T-cell (primary cell): ENCODE measurements at regions not wholly inside any gene's neighbourhood (a gene's known extent, or its start where the extent isn't known, plus 50 kb on each side); places are given as distances from the start of the nearest gene placed in this dataset.

Experiments used
- ATAC-seq, 4 experiments: fragments of 200-7000 bp in 3 of 4; fragments of 150-1000 bp in 1 of 4; cut with Tn5 transposase; replicated peaks in 1 of 4; 1 replicate in 3 of 4; 2 replicates in 1 of 4; pipeline ENCODE4 v1.10.0; 2021; ENCODE audit warnings: moderate library complexity in 3 of 4, mild to moderate bottlenecking in 2 of 4, moderate number of reproducible peaks in 1 of 4
- CTCF ChIA-PET, 2 donors: fragments of 300-600 bp; sonication (Branson Sonifier 250); formaldehyde crosslinking; loops; one replicate each; lab custom pipeline; 2022; ENCODE audit warnings: antibody characterized with exemption in 2 of 2; lab: Charles Lee
- POLR2A ChIA-PET, 2 donors: fragments of 300-600 bp; sonication (Branson Sonifier 250); formaldehyde crosslinking; loops; one replicate each; lab custom pipeline; 2022; ENCODE audit warnings: antibody characterized with exemption in 2 of 2; lab: Charles Lee
- DNase-seq, 35 experiments: peaks; one replicate each; pipeline versions ENCODE4 v3.0.0 to v3.0.0-alpha.2; 2013 to 2023
- H3K27ac ChIP-seq: one replicate; pipeline ENCODE4 v1.5.1; 2013; ENCODE audit warnings: low read length
- H3K27me3 ChIP-seq, 2 experiments: replicated peaks in 1 of 2; 1 replicate in 1 of 2; 2 replicates in 1 of 2; pipeline versions ENCODE4 v1.6.1 to v1.7.0; 2013; ENCODE audit warnings: low read length in 1 of 2, mixed read lengths in 1 of 2; ENCODE audit not compliant: control insufficient read depth in 2 of 2, insufficient read depth in 2 of 2; ENCODE audit errors: extremely low read depth in 1 of 2
- H3K36me3 ChIP-seq, 2 donors: 1 replicate in 1 of 2; 2 replicates in 1 of 2; pipeline versions ENCODE4 v1.6.1 to v1.7.0; 2013; ENCODE audit warnings: low read length in 1 of 2; ENCODE audit not compliant: control insufficient read depth in 2 of 2, insufficient read depth in 1 of 2; ENCODE audit errors: extremely low read depth in 1 of 2
- H3K4me1 ChIP-seq, 2 experiments: 1 replicate in 1 of 2; 2 replicates in 1 of 2; pipeline versions ENCODE4 v1.6.1 to v1.7.0; 2013; ENCODE audit warnings: low read length in 2 of 2, mixed read lengths in 1 of 2; ENCODE audit not compliant: insufficient read depth in 2 of 2, control insufficient read depth in 1 of 2; ENCODE audit errors: extremely low read depth in 1 of 2
- H3K4me3 ChIP-seq, 2 donors: 1 replicate in 1 of 2; 2 replicates in 1 of 2; pipeline versions ENCODE4 v1.5.1 to v1.7.0; 2013; ENCODE audit warnings: mild to moderate bottlenecking in 2 of 2, low read length in 1 of 2, moderate library complexity in 1 of 2; ENCODE audit not compliant: control insufficient read depth in 1 of 2; ENCODE audit errors: extremely low read depth in 1 of 2
- H3K9me3 ChIP-seq: 2 replicates; pipeline ENCODE4 v1.7.0; 2013
- H3K27ac Mint-ChIP-seq, 2 donors: one replicate each; pipeline ENCODE4 v1.8.0; 2020 to 2021; ENCODE audit warnings: mild to moderate bottlenecking in 2 of 2, mixed read lengths in 2 of 2
- H3K27me3 Mint-ChIP-seq, 2 donors: one replicate each; pipeline ENCODE4 v1.8.0; 2021 to 2022; ENCODE audit warnings: mixed read lengths in 2 of 2
- H3K36me3 Mint-ChIP-seq: one replicate; pipeline ENCODE4 v1.8.0; 2021; ENCODE audit warnings: mixed read lengths
- H3K4me1 Mint-ChIP-seq, 3 donors: one replicate each; pipeline ENCODE4 v1.8.0; 2020 to 2022; ENCODE audit warnings: mixed read lengths in 3 of 3, mild to moderate bottlenecking in 1 of 3
- H3K4me3 Mint-ChIP-seq, 3 donors: one replicate each; pipeline ENCODE4 v1.8.0; 2020 to 2022; ENCODE audit warnings: mild to moderate bottlenecking in 3 of 3, mixed read lengths in 3 of 3, moderate library complexity in 3 of 3
- H3K9me3 Mint-ChIP-seq, 3 donors: one replicate each; pipeline ENCODE4 v1.8.0; 2020 to 2022; ENCODE audit warnings: mixed read lengths in 3 of 3
- WGBS: methylation state at CpG from one replicate; pipeline ENCODE4 v1.1.5; 2013; ENCODE audit warnings: missing lambda C conversion rate; ENCODE audit not compliant: insufficient coverage; 5-methylcytosine and 5-hydroxymethylcytosine counted together

DNA sequence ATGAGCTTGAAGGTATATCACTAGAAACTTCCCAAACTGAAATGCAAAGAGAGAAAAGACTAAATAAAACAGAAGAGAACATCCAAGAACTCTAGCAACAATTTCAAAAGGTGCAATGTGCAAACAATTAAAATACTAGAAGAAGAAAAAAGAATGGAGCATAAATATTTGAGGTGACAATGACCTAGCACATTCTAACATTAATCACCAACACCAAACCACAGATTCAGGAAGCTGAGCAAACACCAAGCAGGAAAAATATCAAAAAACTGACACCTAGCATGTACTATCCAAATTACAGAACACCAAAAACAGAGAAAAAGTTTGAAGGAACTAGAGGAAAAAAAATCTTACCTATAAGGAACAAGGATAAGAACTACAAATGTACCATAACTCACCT is 460.8 kb downstream of the IRS1 start:
- H3K9me3 ChIP-seq: no peaks in the 10 kb centered on the region
- peaks cover 0 to 6% of the 10 kb centered on the region in 2 experiments for H3K27me3 ChIP-seq
- no peak overlapping the region for H3K27ac ChIP-seq
- DNase-seq (no peak), ATAC-seq (no peak)
- H3K36me3 ChIP-seq: no peaks in the 10 kb centered on the region
- ChIA-PET POLR2A (interaction anchor here in 1 of 2 donors (0.6 kb wide), 2 partner anchors 267 to 741 kb away, joined by 3 read pairs; no protein-coding TSS in a partner anchor), CTCF (interaction anchor here in 1 of 2 donors (0.5 kb wide), 1 partner anchor 1333 kb away, joined by 6 read pairs; no protein-coding TSS in a partner anchor)
- Mint-ChIP-seq H3K4me1 (no peaks in the 10 kb centered on the region), H3K36me3 (no peaks in the 10 kb centered on the region), H3K27me3 (no peaks in the 10 kb centered on the region), H3K27ac (no peak overlapping the region), H3K9me3 (no peaks in the 10 kb centered on the region), H3K4me3 (no peak overlapping the region)
- H3K4me1 ChIP-seq: no peaks in the 10 kb centered on the region
- H3K4me3 ChIP-seq: no peak overlapping the region

DNA sequence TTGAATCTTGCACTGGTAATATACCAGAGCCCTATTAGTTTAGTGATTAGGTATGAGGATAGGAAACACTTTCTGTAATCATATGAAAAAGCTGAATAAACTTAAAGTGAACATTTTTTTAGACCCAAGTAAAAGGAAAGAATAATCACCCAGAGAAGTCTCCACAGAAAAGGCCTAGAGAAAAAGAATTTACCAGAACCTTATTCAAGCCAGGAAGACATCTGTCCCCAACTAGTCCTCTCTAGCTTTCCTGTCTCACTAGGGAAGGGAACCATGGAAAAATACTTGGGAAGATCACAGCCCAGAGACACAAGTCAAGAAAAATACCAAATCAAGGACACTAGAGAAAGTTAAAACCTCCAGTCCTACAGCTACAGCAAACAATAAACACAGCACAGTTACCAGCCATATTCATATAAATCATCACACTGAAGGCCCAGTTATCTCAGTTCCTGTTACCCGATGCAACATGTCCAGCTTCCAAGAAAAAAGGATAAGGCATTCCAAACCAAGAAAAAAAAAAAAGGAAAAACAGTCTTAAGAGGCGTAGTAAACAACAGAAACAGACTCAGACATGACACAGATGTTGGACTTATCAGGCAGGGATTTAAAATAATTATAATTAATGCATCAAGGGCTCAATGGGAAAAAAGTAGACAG is 461.5 kb downstream of the IRS1 start:
- Mint-ChIP-seq H3K27me3 (no peaks in the 10 kb centered on the region), H3K4me1 (no peaks in the 10 kb centered on the region), H3K4me3 (no peak overlapping the region), H3K36me3 (no peaks in the 10 kb centered on the region), H3K9me3 (no peaks in the 10 kb centered on the region), H3K27ac (no peak overlapping the region)
- no peak overlapping the region for H3K27ac ChIP-seq
- peaks cover 0 to 6% of the 10 kb centered on the region in 2 experiments for H3K27me3 ChIP-seq
- ATAC-seq: no peak
- WGBS: no CpG with 5 or more reads among the region's 2 CpGs
- no peaks in the 10 kb centered on the region for H3K36me3 ChIP-seq
- H3K4me1 ChIP-seq: no peaks in the 10 kb centered on the region
- ChIA-PET POLR2A (no interaction called here), CTCF (no interaction called here)
- H3K4me3 ChIP-seq: no peak overlapping the region
- no peak for DNase-seq
- no peaks in the 10 kb centered on the region for H3K9me3 ChIP-seq

DNA sequence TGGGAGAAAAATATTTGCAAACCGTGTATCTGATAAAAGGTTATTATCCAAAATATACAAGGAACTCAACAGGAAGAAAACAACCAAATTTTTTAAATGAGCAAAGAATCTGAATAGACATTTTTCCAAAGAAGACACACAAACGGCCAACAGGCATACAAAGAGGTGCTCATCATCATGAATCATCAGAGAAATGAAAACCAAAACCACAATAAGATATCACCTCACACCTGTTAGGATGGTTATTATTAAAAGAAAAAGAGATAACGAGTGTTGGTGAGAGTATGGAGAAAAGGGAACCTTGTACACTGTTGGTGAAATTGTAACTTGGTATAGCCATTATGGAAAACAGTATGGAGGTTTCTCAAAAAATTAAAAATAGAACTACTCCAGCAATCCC is 463.3 kb downstream of the IRS1 start:
- DNase-seq: no peak
- H3K27ac ChIP-seq: no peak overlapping the region
- Mint-ChIP-seq H3K4me3 (no peak overlapping the region), H3K27me3 (no peaks in the 10 kb centered on the region), H3K27ac (no peak overlapping the region), H3K9me3 (no peaks in the 10 kb centered on the region), H3K4me1 (no peaks in the 10 kb centered on the region), H3K36me3 (no peaks in the 10 kb centered on the region)
- H3K4me1 ChIP-seq: no peaks in the 10 kb centered on the region
- H3K9me3 ChIP-seq: no peaks in the 10 kb centered on the region
- peaks cover 0 to 3% of the 10 kb centered on the region in 2 experiments for H3K27me3 ChIP-seq
- H3K4me3 ChIP-seq: no peak overlapping the region
- ATAC-seq: no peak
- POLR2A ChIA-PET: interaction anchor here in 1 of 2 donors (0.7 kb wide), 1 partner anchor 1794 kb away, joined by 3 read pairs; no protein-coding TSS in a partner anchor
- no peaks in the 10 kb centered on the region for H3K36me3 ChIP-seq
- no CpG with 5 or more reads among the region's 3 CpGs for WGBS
- CTCF ChIA-PET: no interaction called here

DNA sequence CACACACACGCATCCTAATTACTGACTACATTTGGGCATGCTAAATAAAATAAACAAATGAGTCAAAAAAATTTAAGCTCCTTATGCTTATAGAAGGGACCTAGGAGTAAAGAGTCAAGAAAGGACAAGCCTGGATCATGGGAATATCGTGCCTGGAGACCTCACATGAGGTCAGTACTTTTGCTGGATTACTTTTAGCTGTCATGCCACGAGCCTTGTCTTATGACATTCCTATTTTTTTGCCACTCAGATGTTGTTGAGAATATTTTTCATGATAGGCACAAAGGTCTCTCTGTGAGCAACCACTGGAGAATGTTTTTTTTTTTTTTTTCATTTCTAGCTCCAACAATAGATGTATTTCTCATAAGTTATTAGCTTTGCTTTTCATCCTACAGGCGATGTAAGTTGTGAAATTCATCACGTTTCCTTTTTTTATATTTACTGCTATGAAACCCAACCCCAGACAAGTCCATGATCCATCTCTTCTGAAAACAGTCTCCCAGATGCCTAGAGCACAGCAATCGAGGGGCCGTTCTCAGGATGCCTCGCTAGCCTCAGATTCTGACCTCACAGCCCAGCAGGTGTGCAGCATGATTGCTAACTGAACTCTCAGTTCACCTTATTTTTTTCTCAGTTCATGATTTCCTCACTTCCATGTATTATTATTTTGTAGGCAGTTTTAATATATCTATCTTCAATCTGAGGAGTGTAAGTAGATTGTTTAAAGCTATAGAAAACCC is 464.5 kb downstream of the IRS1 start:
- POLR2A ChIA-PET: interaction anchor here (0.6 to 0.7 kb wide), 2 partner anchors 356 to 1793 kb away, joined by 3 to 5 read pairs; no protein-coding TSS in a partner anchor
- CTCF ChIA-PET: no interaction called here
- no peak for ATAC-seq
- Histone ChIP-seq H3K36me3 (no peaks in the 10 kb centered on the region), H3K27ac (no peak overlapping the region), H3K27me3 (peaks cover 0 to 2% of the 10 kb centered on the region in 2 experiments), H3K9me3 (no peaks in the 10 kb centered on the region), H3K4me3 (no peak overlapping the region), H3K4me1 (no peaks in the 10 kb centered on the region)
- Mint-ChIP-seq H3K4me1 (no peaks in the 10 kb centered on the region), H3K36me3 (no peaks in the 10 kb centered on the region), H3K27ac (no peak overlapping the region), H3K4me3 (no peak overlapping the region), H3K27me3 (no peaks in the 10 kb centered on the region), H3K9me3 (no peaks in the 10 kb centered on the region)
- no peak for DNase-seq
- WGBS: 60% methylated on average over 1 of the region's 8 CpGs

DNA sequence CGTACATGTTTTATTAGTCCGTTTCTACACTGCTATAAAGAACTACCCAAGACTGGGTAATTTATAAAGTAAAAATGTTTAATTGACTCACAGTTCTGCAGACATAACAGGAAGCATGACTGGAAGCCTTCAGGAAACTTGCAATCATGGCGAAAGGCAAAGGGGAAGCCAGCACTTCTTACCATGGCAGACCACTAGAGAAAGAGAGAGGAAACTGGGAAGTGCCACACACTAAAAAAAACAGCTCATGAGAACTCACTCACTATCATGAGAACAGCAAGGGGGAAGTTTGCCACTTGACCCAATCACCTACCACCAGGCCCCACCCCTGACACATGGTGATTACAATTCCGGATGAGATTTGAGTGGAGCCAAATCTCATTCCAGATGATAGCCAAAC is 466.2 kb downstream of the IRS1 start:
- no peak for ATAC-seq
- H3K36me3 Mint-ChIP-seq: no peaks in the 10 kb centered on the region

DNA sequence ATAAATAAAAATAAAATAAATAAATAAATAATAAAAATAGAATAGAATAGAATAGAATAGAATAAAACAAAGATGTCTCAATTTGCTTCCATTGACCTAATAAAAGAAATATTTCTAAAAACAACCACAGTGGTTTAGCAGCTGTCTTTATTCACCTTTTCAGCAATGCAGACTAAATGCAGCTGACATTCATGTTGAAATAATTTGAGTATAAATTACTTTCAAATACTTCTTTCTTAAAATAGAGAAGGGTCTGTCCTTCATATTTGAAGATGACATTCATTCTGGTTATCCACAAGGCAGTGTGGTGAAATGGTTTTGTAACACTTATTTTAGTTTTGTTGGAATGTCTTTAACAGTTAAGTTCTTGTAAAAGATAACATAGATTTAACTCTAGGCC is 469.4 kb downstream of the IRS1 start:
- Histone ChIP-seq H3K4me3 (no peak overlapping the region), H3K4me1 (no peaks in the 10 kb centered on the region), H3K36me3 (no peaks in the 10 kb centered on the region), H3K27me3 (peaks cover 0 to under 1% of the 10 kb centered on the region in 2 experiments), H3K9me3 (no peaks in the 10 kb centered on the region), H3K27ac (no peak overlapping the region)
- no peak overlapping the region for H3K27ac Mint-ChIP-seq
- H3K9me3 Mint-ChIP-seq: no peaks in the 10 kb centered on the region
- H3K4me3 Mint-ChIP-seq: no peak overlapping the region
- no peaks in the 10 kb centered on the region for H3K4me1 Mint-ChIP-seq
- no peaks in the 10 kb centered on the region for H3K36me3 Mint-ChIP-seq
- ChIA-PET CTCF (no interaction called here), POLR2A (no interaction called here)
- DNase-seq: no peak
- ATAC-seq: no peak
- no peaks in the 10 kb centered on the region for H3K27me3 Mint-ChIP-seq

More for the DNA sequence above, 466.2 kb downstream of the IRS1 start:
- H3K36me3 ChIP-seq: no peaks in the 10 kb centered on the region
- ChIA-PET POLR2A (no interaction called here), CTCF (no interaction called here)
- Mint-ChIP-seq H3K27ac (no peak overlapping the region), H3K9me3 (no peaks in the 10 kb centered on the region), H3K4me3 (no peak overlapping the region), H3K4me1 (no peaks in the 10 kb centered on the region), H3K27me3 (no peaks in the 10 kb centered on the region)
- no peaks in the 10 kb centered on the region for H3K9me3 ChIP-seq
- peaks cover 0 to 2% of the 10 kb centered on the region in 2 experiments for H3K27me3 ChIP-seq
- no peak overlapping the region for H3K4me3 ChIP-seq
- H3K27ac ChIP-seq: no peak overlapping the region
- DNase-seq: no peak
- no peaks in the 10 kb centered on the region for H3K4me1 ChIP-seq
- WGBS: no CpG with 5 or more reads among the region's 4 CpGs
